GM18505 (cell line): ENCODE measurements at regions not wholly inside any gene's neighbourhood (a gene's known extent, or its start where the extent isn't known, plus 50 kb on each side); places are given as distances from the start of the nearest gene placed in this dataset.
"Not testable (repeated sequence)": the region's sequence is repeated elsewhere in the genome, so short reads cannot be mapped to it uniquely, and the experiment has no call there.

ENCODE experiments used
- ATAC-seq: cut with Tn5 transposase; IDR thresholded peaks from one replicate; pipeline ENCODE4 v1.9.1; 2021; ENCODE audit not compliant: unreplicated experiment
- POLR2A ChIP-seq: IDR thresholded peaks from 4 replicates; pipeline ENCODE4 v1.6.1; 2011; ENCODE audit warnings: borderline replicate concordance; ENCODE audit not compliant: insufficient read depth, insufficient read length; ENCODE audit errors: extremely low read depth

DNA sequence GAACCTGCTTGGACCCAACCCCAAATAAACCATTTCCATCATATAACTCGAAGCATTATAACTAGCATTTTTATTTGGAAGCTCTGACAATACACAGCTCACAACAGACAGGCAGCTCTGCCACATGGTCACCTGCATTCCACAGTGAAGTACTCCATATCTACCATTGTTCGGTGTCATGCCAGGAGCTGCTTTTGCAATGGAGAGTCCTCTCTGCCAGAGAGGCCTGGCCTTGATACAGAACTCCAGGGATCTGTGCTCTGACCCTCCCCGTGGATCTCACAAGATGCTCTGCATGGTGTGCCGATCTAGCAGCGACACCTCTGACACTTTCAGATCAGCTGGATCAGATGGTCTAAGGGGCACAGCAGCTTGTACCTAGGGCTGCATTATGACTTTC lies 109.6 kb downstream of the SYF2 start:
- ATAC-seq = no peak
- TF ChIP-seq POLR2A = no peak

- no peak for ATAC-seq
- TF ChIP-seq POLR2A = no peak
Measured at GRCh38 chr1:25120281-25120680, 112.0 kb downstream of the SYF2 start.

DNA sequence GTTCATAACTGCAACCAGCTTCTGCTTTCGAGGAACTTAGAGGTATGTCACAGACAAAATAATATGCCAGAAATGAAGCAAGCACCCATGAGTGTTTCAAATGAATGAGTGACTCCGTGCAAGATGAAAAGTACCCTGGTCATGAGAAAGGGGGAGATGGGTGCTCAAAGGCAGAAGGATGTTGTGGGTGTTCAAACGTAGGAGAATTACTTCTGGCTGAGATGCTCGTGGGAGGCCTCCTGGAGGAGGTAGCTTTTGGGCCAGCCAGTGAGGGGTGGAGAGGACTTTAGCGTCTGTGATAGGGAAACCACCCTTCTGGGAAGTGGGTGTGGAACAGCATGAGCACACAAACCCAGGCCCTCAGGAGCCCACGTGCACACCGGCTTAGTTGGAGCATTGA lies 113.8 kb downstream of the SYF2 start:
- no peak for TF ChIP-seq POLR2A
- no peak for ATAC-seq

GRCh38 chr1:25117233-25117823 lies 115.0 kb downstream of the SYF2 start:
- TF ChIP-seq POLR2A = no peak
- no peak for ATAC-seq

DNA sequence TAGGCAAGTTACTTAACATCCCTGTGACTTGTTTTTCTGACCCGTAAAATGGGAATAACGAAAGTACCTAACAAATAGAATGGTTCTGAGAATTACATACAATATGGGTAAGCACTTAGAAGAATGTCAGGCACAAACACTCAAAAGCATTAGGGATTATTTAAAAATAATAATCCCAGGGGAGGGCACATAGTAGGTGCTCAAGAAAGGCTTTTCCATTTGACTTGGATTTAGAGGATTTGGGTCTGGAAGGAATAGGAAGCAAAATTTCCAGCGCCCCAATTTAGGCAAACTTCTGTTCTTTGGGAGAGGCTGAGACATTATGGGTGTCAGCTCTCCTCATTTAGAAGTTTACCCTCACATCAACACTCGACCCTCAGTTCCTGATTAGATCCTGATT lies 115.5 kb downstream of the SYF2 start:
- TF ChIP-seq POLR2A = no peak
- no peak for ATAC-seq

DNA sequence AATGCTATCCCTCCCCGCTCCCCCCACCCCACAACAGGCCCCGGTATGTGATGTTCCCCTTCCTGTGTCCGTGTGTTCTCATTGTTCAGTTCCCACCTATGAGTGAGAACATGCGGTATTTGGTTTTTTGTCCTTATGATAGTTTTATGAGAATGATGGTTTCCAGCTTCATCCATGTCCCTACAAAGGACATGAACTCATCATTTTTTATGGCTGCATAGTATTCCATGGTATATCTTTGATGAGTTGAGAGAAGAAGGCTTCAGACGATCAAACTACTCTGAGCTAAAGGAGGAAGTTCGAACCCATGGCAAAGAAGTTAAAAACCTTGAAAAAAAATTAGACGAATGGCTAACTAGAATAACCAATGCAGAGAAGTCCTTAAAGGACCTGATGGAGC lies 116.2 kb downstream of the SYF2 start:
- not testable (repeated sequence) for ATAC-seq

GRCh38 chr1:25113731-25114130 lies 118.6 kb downstream of the SYF2 start:
- ATAC-seq = no peak
- no peak for TF ChIP-seq POLR2A

DNA sequence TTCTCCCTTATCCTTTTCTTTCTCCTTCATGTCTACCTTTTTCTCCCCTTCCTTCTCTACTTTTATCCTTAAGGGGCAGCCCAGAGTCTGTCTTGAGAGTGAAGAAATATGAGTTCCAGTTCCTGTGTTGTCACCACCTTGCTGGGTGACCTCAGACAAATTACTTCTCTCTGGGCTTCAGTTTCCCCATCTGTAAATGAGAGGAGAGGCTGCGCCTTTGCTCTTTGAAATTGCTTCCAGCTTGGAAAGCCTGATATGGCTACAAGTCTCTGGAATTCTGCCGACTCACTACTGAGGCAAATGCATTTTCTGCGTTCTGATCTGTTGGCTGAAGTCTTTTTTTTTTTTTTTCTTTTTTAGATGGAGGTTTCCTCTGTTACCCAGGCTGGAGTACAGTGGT lies 119.2 kb downstream of the SYF2 start:
- ATAC-seq = no peak
- no peak for TF ChIP-seq POLR2A

DNA sequence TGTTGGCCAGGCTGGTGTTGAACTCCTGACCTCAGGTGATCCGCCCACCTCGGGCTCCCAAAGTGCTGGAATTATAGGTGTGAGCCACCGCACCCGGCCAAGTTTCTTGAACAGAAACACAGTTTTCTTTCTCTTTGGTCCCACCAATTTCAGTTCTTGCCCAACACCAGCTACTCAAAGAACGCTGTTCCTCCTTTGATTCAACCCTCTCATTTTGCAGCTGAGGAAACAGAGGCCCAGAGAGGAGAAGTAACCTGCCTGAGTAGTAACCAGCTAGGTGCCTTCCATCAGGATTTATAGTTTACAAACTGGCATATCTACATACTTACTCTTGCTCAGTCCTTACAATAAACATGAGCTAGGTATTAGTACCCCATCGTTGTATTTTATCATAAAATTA lies 119.9 kb downstream of the SYF2 start:
- no peak for ATAC-seq
- no peak for TF ChIP-seq POLR2A

DNA sequence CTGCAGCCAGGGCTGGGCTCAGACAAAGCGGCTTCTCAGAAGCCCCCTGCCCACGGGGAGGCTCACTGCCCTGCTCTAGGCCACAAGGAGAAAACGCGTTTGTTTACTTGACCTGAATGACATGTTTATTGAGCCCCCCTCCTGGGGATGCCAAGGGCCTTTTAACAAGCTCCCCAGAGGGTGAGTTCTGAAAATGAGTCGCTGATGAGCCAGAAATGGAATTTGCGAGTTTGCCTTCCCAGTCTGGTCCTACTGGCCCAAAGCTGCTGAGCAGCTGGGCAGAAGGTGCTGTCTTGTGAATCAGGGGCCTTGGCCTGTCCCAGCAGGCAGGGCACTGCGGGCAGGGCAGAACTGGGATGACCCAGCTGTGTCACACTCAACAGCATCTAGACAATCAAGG lies 120.6 kb downstream of the SYF2 start:
- TF ChIP-seq POLR2A = no peak
- no peak for ATAC-seq

DNA sequence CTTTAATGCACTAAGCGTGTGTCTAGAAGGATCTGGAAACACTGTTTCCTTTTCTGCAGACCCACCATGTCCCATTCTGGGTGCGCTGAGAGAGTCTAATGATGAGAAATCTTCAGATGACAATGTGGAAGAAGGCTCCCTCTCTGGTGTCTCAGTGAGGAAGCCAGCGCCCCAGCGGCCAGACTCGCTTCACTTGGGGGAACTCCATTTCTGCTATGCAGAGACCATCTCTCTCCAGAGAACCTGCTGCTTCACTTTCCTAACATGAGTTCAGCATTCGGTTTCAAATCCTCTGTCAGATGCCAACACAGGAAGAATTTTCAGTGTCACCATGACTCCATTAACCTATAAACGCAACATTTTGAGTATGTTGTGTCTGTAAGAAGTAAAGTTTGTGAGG lies 121.8 kb downstream of the SYF2 start:
- ATAC-seq = no peak
- no peak for TF ChIP-seq POLR2A

DNA sequence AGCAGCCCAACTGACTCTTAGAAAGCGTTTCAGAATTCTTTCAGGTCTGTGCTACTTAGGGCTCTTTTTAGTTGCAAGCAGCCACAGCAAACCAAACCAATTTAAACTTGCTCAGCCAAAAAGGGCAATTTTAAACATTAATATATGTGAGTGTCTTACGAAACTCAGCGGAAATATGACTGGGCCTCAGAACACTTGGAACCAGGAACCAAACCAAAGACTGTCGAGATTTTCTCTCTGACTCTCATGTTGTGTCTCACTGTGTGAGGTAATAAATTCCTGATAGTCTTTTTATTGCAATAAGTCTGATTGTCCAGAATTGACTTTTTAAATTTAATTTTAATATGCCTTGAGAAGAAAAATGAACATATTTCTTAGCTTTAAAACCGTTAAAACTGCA lies 122.3 kb downstream of the SYF2 start:
- no peak for ATAC-seq
- no peak for TF ChIP-seq POLR2A

DNA sequence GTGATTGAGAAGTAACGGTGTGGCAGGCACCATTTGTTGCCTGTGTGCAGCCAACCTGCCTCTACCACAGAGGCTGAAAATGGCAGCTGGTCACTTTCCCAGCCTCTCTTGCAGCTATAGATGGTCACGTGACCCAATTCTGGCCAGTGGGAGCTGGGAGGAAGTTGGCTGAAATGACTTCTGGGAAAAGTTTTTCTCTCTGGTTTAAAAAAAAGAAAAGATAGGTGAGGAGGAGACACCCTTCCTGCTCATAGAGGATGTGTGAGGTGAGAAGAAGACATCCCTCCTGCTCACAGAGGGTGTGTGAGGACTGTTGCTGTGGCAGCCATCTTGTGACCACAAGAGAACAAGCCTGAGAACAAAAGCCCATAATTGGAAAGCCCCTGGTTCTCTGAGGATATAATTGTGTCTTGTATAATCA lies 122.8 kb downstream of the SYF2 start:
- no peak for ATAC-seq

GRCh38 chr1:25107643-25108010 lies 124.7 kb downstream of the SYF2 start:
- ATAC-seq = no peak
- no peak for TF ChIP-seq POLR2A

More for the DNA sequence above, 122.8 kb downstream of the SYF2 start:
- TF ChIP-seq POLR2A = no peak

- no peak for ATAC-seq
- no peak for TF ChIP-seq POLR2A
Measured at GRCh38 chr1:25106976-25107642, 125.2 kb downstream of the SYF2 start.
